Hematopoietic multipotent progenitor cell (in vitro differentiated cells): ENCODE measurements at regions not wholly inside any gene's neighbourhood (a gene's known extent, or its start where the extent isn't known, plus 50 kb on each side); places are given as distances from the start of the nearest gene placed in this dataset.

ENCODE experiments used
- DNase-seq, 3 donors: peaks; one replicate each; pipeline ENCODE4 v3.0.0-alpha.2; 2011 to 2015; ENCODE audit warnings: low read depth in 2 of 3, low spot score in 2 of 3

DNA sequence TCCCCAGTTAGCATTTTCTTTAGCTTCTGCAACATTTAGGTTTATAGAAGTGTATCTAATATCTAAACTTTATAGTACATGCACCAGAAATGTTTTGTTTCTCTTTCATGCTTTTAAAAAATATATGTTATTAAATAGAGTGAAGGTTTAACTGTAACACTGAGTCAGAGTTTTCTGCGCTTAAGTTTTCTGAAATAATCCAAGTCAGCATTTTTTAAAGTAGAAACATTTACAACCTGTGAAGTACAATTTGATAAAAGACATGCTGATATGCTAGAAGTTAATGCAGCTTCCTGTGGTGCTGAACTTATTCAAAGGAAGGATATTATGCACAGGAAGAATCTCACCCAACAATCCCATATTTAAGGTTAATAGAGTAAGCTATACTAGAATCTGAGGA, 1096.8 kb downstream of the LRFN5 start:
- DNase-seq: no peak

DNA sequence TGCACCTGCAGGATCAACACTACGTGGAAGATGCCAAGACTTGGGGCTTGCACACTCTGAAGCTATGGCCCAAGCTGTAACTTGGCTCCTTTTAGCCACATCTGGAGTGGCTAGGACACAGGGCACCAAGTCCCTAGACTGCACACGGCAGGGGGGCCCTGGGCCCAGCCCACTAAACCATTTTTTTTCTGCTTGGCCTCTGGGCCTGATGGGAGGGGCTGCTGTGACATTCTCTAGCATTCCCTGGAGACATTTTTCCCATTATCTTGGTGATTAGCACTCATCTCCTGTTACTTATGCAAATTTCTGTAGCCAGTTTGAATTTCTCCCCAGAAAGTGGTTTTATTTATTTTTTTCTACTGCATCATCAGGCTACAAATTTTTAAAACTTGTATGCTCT, 1080.7 kb downstream of the LRFN5 start:
- no peak for DNase-seq

DNA sequence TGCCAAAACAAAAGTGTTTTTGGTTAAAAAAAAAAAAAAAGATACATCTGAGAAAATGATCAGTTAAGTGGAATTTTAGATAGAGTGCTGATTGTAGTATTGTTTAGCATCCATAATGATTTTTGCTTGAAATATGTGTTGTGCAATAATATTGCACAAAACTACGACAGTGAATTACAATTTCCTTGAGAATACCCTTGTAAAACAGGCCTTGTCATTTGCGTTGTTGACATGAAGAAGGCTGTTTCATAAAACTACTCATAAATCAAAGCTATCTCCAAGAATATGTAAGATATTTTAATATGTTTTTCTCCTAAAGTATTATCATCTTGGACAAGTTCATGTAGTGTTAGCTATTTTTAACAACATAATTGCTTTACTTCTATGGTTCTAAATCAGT, 1077.0 kb downstream of the LRFN5 start:
- DNase-seq: no peak

DNA sequence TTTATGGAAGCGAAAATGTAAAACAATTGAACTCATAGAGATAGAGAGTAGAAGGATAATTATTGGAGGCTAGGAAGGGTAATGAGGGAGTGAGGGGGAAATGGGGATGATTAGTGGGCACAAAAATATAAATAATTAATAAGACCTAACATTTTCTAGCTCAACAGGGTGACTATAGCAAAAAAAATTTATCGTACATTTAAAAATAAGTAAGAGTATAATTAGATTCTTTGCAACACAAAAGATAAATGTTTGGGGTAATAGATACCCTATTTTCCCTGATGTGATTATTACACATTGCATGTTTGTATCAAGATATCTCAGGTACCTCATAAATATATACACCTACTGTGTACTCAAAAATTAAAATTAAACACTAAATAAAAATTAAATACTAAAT, 1070.0 kb downstream of the LRFN5 start:
- no peak for DNase-seq

DNA sequence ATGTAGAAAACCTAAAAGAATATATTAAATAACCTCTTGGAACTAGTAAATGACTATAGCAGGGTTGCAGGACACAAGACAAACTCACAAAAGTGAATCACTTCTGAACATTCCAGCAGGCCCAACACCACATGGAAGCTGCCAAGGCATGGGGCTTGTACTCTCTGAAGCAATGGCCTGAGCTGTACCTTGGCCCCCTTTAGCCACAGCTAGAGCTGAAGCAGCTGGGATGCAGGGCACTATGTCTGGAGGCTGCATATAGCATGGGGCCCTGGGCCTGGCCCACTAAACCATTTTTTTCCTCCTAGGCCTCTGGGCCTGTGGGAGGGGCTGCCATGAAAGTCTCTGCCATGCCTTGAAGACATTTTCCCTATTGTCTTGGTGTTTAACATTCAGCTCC, 1067.3 kb downstream of the LRFN5 start:
- DNase-seq: no peak

DNA sequence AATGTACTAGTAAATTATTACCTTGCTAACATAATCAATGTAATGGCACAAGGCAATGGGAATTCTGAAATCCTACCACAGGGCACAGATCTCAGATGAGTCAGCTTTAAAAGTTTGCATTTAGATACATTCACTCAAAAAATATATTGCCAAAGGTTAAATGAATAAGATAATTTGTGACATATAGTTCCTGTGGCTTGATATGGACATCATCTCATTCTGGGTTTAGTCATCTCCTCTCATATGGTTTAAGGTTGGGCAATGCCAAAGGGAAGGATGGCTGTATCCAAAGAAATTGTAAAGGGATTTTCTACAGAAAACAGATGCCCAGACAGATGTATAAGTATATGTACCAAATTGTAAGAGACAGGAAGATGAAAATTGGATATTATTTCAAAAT, 1065.0 kb downstream of the LRFN5 start:
- no peak for DNase-seq

GRCh38 chr14:42665083-42665482, 1058.4 kb downstream of the LRFN5 start:
- DNase-seq: no peak

DNA sequence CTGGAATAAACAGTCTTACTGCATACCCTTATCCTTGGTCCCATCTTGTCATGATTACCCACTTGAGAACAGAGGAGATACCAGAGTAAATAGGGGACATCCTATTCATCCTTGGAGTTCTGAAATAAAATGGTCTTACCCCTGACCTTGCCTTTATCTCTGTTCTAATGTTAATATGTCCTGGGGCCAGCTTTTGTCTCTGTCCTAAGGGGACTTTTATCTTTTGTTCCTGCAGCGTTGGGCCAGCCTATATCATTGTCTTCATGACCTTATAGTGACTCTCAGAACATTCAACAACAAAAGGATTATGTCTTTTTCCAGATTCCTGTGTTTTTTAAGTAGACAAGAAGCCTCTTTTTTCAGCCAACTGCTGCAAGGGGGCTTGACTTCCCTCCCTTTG, 1057.5 kb downstream of the LRFN5 start:
- DNase-seq: no peak

DNA sequence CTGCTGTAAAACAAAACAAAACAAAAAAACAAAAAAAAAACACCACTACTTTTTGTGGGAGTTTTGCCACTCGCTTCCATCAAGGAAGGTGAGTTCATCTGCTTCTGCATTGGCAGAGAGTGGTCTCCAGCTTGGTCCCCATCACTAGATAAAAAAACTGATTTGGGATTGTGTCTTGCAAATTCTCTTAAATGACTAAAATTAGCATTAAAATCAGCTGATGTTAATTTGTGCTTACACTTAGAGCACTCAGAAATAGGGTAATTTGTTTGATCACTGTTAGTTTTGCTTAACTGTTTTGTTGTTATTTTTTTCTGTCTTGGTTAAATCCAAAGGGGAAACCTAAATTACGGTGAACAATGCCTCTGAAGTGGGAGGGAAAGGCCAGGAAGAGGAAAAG, 1048.0 kb downstream of the LRFN5 start:
- no peak for DNase-seq

DNA sequence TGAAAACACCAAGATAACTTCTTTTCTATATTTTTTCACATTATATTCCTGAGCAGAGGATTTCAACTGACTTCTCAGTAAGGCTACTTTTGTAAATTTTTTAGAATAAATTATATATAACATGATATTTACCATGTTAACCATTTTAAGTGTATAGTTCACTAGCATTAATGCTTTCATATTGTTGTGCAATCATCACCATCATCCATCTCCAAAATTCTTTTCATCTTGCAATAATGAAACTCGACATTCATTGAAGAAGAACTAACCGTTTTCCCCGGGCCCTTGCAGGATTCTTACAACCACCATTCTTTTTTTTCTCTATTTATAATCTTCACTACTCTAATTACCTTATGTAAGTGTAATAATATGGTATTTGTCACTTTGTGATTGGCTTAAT, 1036.1 kb downstream of the LRFN5 start:
- no peak for DNase-seq

GRCh38 chr14:42633504-42634095, 1026.9 kb downstream of the LRFN5 start:
- DNase-seq: no peak

- no peak for DNase-seq
Measured at GRCh38 chr14:42629553-42629952, 1022.9 kb downstream of the LRFN5 start.

DNA sequence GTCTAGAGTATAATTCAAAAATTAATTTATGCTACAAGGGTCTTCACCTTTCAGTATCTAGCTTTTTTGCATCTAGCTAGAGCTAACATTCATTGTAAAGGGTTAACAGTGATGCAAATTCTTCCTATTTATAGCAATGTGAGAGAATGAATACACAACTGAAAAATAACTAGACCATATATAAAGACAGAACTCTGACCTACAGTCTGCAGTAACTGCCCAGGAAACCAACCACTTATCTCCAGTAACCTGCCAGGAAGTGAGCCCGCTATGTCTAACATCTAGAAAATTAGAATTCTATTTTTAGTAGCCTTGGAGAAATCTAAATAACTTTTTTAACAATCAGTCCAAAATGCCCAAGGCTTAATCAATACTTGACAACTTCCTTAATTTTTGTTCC, 1021.9 kb downstream of the LRFN5 start:
- peak in 1 of 3 donors; percentile 28 for DNase-seq

DNA sequence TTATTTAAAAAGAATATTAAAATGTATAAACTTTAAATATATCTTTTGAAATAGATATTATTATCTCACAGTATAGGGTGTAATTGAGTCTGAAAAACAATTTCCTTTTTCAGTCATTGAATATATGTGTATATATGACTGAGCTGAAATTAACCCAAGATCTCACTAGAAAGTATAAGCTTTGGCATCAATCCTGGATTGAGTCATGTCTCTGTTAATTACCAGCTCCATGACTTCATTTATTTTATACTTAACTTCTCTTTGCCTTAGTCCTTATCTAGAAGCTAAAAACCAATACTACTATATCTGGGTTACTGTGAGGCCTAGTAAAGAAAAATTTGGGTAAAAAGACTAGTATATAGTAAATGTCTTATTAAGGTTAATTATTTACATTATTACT, 1020.3 kb downstream of the LRFN5 start:
- DNase-seq: no peak

GRCh38 chr14:42624980-42625761, 1018.5 kb downstream of the LRFN5 start:
- DNase-seq: no peak

DNA sequence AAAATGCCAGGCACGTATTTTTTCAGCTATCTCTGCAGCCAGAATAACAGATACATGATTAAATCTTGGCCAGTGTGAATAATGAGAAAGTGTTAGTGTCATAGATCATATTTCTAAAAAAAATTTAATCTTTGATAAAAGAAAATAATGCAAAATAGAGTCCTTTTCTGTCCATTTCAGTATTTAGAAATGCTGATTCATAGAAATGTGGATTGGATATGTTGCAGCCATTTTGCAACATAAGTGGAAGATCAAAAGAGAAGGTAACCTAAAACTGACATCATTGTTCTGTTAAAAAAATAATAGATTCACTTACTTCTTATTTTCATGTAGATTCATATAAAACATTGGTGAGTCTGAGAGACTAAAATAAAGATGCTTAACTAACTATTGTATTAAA, 1010.3 kb downstream of the LRFN5 start:
- DNase-seq: no peak

GRCh38 chr14:42606839-42607238, 1000.2 kb downstream of the LRFN5 start:
- no peak for DNase-seq

- no peak for DNase-seq
Measured at GRCh38 chr14:42602336-42602845, 995.7 kb downstream of the LRFN5 start.

DNA sequence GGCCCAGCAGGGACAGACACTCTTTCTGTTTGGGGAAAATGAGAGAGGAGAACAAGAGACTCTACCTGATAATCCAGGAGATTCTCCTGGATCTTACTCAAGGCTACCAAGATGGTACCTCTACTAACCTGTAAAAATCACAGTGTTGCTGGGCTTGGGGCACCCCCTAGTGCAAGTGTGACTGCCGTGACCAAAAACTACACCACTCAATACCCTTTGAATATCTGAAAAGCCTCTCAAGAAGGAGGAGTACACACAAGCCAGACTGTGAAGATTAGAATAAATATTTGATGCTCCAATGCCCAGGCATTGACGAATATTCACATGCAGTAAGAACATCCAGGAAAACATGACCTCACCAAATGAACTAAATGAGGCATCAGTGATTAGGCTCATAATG, 965.4 kb downstream of the LRFN5 start:
- no peak for DNase-seq

- no peak for DNase-seq
Measured at GRCh38 chr14:42569227-42569626, 962.6 kb downstream of the LRFN5 start.

- DNase-seq: no peak
Measured at GRCh38 chr14:42565556-42565955, 958.9 kb downstream of the LRFN5 start.

GRCh38 chr14:42563313-42563712, 956.6 kb downstream of the LRFN5 start:
- peak in 1 of 3 donors; percentile 32 for DNase-seq
